ENCODE measurements at regions not wholly inside any gene's neighbourhood (a gene's known extent, or its start where the extent isn't known, plus 50 kb on each side); places are given as distances from the start of the nearest gene placed in this dataset.

DNA sequence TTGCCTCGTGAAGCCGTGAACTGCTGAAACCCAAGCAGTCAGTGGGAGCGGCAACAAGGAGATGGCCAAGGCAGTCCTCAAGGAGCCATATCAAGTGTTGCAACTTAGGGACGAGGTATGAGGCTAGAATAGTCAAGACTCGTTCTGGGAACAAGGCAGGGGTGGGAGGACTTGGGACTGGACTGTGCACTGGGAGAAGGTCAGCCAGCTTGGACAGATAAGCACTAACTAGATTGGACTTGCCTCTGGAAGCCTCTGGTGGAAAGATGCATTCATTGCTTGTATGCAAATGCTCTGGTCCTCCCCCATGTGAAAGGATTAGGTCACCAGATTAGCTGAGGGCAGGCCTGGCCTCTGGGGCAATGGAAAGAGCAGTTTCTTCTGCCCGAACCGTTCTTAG lies 123.3 kb upstream of the CTNNB1 start:
- H3K4me3 ChIP-seq (ENCODE audit: extremely low read depth in 1 of 4, insufficient read depth in 2 of 4, low read depth in 3 of 4, low read length in 4 of 4), result no peak overlapping the region
- H2BK20ac ChIP-seq (ENCODE audit: low read length), result no peak overlapping the region; the same call in 1 of the 2 replicates
- no peak overlapping the region for H3K9ac ChIP-seq (replicated peaks in 1 of 4; ENCODE audit: extremely low read depth in 1 of 4, low read depth in 3 of 4, low read length in 3 of 4)
- peak overlapping the region; percentile 3 for H2BK120ac ChIP-seq (replicated peaks; ENCODE audit: low read depth, low read length)
- WGBS, 2 experiments (ENCODE audit: extremely low coverage in 1 of 2, insufficient coverage in 1 of 2, insufficient read length in 1 of 2, insufficient replicate concordance in 2 of 2, low coverage in 1 of 2, low lambda C conversion rate in 2 of 2, missing lambda C conversion rate in 1 of 2), result 93% methylated on average over 7 of the region's 7 CpGs; no CpG with 5 or more reads in 1 of the 2 experiments
- no peak overlapping the region for H4K5ac ChIP-seq (ENCODE audit: insufficient read length, low read depth, low read length)
- H3K27me3 ChIP-seq (replicated peaks in 1 of 4; ENCODE audit: control insufficient read depth in 3 of 4, extremely low read depth in 1 of 4, insufficient read depth in 3 of 4, low read length in 3 of 4), result no peaks in the 10 kb centered on the region
- H3K9me3 ChIP-seq (ENCODE audit: insufficient read depth in 2 of 2, low read depth in 1 of 2, low read length in 1 of 2), result no peaks in the 10 kb centered on the region
- DNase-seq (ENCODE audit: low read depth in 1 of 2, low spot score in 2 of 2) (no peak), FAIRE-seq (no peak)
- no peaks in the 10 kb centered on the region for H4K20me1 ChIP-seq (replicated peaks in 1 of 2; ENCODE audit: control insufficient read depth in 1 of 2, insufficient read depth in 2 of 2, low read length in 2 of 2)
- H3K79me2 ChIP-seq (ENCODE audit: control insufficient read depth in 1 of 2, insufficient read depth in 2 of 2, low read length in 2 of 2), result no peaks in the 10 kb centered on the region
- H2AFZ ChIP-seq (ENCODE audit: low read length), result peak overlapping the region; percentile 5; the same call in 1 of the 2 replicates
- no peak overlapping the region for H3K18ac ChIP-seq (ENCODE audit: extremely low read depth, low read length)
- H3K79me1 ChIP-seq (ENCODE audit: low read depth, low read length), result no peaks in the 10 kb centered on the region
- H2BK12ac ChIP-seq (ENCODE audit: low read depth, low read length), result no peak overlapping the region; the same call in 1 of the 2 replicates
- H3K27ac ChIP-seq (ENCODE audit: low read depth, low read length), result no peak overlapping the region
- ChIA-PET POLR2A (ENCODE audit: partially characterized antibody) (interaction anchor here (1.2 kb wide), 1 partner anchor 14 kb away, joined by 3 read pairs; no protein-coding TSS in a partner anchor), CTCF (ENCODE audit: partially characterized antibody) (interaction anchor here (0.9 to 1.2 kb wide), 2 partner anchors 80 to 496 kb away, joined by 3 to 4 read pairs; no protein-coding TSS in a partner anchor)
- no peak for TF ChIP-seq BRCA1 (IDR thresholded peaks at IDR 0.05; ENCODE audit: low read depth, low read length)
- no peak for TF ChIP-seq SP1 (IDR thresholded peaks at IDR 0.05; ENCODE audit: low read depth, low read length)
- no peak for TF ChIP-seq ASH2L (IDR thresholded peaks at IDR 0.05; ENCODE audit: low read length)
- TF ChIP-seq JUN (IDR thresholded peaks at IDR 0.05; ENCODE audit: low read depth, low read length), result no peak
- TF ChIP-seq RXRA (IDR thresholded peaks at IDR 0.05; ENCODE audit: insufficient read depth, low read depth, low read length), result no peak
- no peaks in the 10 kb centered on the region for H3K23me2 ChIP-seq (ENCODE audit: low read depth, low read length)
- H3K36me3 ChIP-seq (ENCODE audit: control insufficient read depth in 2 of 4, insufficient read depth in 4 of 4, low read length in 3 of 4), result no peaks in the 10 kb centered on the region
- H4K91ac ChIP-seq (replicated peaks; ENCODE audit: insufficient read length, low read length), result peak overlapping the region; percentile 82
- H2BK5ac ChIP-seq (ENCODE audit: low read depth, low read length), result peak overlapping the region; percentile 26; the same call in 1 of the 2 replicates
- H2AK5ac ChIP-seq (ENCODE audit: low read depth, low read length), result no peak overlapping the region
- H3K4me1 ChIP-seq (replicated peaks in 1 of 4; ENCODE audit: control insufficient read depth in 3 of 4, insufficient read depth in 4 of 4, low read length in 3 of 4), result peaks cover 1 to 10% (median 4%) of the 10 kb centered on the region in 4 experiments; a peak in 5 of 7 replicates
- H3K56ac ChIP-seq (replicated peaks; ENCODE audit: insufficient read length, low read depth, low read length), result no peak overlapping the region
- H3K23ac ChIP-seq (ENCODE audit: insufficient read length), result no peak overlapping the region
- peak overlapping the region in 1 of 2 experiments; percentile 9; a peak in 1 of 4 replicates for H3K4me2 ChIP-seq (ENCODE audit: insufficient read depth in 1 of 2, low read depth in 2 of 2, low read length in 2 of 2)
- H3K14ac ChIP-seq (ENCODE audit: insufficient read length), result no peak overlapping the region
- H3K4ac ChIP-seq (replicated peaks; ENCODE audit: insufficient read length, low read depth, low read length), result no peak overlapping the region
- H4K8ac ChIP-seq (ENCODE audit: extremely low read depth, insufficient read depth, low read length), result no peak overlapping the region
- H2BK15ac ChIP-seq (ENCODE audit: low read length), result peak overlapping the region; percentile 38; the same call in 1 of the 2 replicates
